Tibial nerve (tissue), 4 donors: ENCODE measurements at regions not wholly inside any gene's neighbourhood (a gene's known extent, or its start where the extent isn't known, plus 50 kb on each side); places are given as distances from the start of the nearest gene placed in this dataset.

ENCODE experiments used
- DNase-seq, 2 donors: peaks; one replicate each; pipeline ENCODE4 v3.0.0-alpha.2; 2019; ENCODE audit warnings: low spot score in 2 of 2
- H3K27ac ChIP-seq, 4 donors: fragments of 200-600 bp; sonication (generic) in 3 of 4; one replicate each; pipeline ENCODE4 v1.5.1; 2017 to 2019; ENCODE audit warnings: mild to moderate bottlenecking in 1 of 4
- H3K27me3 ChIP-seq, 2 donors: fragments of 200-600 bp; sonication (generic) in 1 of 2; one replicate each; pipeline versions ENCODE4 v1.5.1 to v1.6.0; 2017 to 2019
- H3K36me3 ChIP-seq, 3 donors: fragments of 200-600 bp; sonication (generic); one replicate each; pipeline ENCODE4 v1.5.1; 2018 to 2019
- H3K4me1 ChIP-seq, 4 donors: fragments of 200-600 bp; sonication (generic) in 3 of 4; one replicate each; pipeline ENCODE4 v1.5.1; 2017 to 2019
- H3K4me3 ChIP-seq, 4 donors: fragments of 200-600 bp; sonication (generic) in 3 of 4; one replicate each; pipeline ENCODE4 v1.5.1; 2017 to 2019; ENCODE audit warnings: mild to moderate bottlenecking in 1 of 4, moderate library complexity in 1 of 4
- H3K9me3 ChIP-seq, 4 donors: fragments of 200-600 bp; sonication (generic) in 3 of 4; one replicate each; pipeline ENCODE4 v1.5.1; 2017 to 2019
- EP300 ChIP-seq, 2 donors: sonication (generic); formaldehyde crosslinking; IDR thresholded peaks; one replicate each; pipeline ENCODE4 v1.6.1; 2017; ENCODE audit warnings: antibody characterized with exemption in 2 of 2, mild to moderate bottlenecking in 1 of 2
- POLR2A ChIP-seq, 2 donors: fragments of 450-650 bp; IDR thresholded peaks; one replicate each; pipeline ENCODE4 v1.6.1; 2017; ENCODE audit warnings: antibody characterized with exemption in 2 of 2, mild to moderate bottlenecking in 2 of 2, moderate library complexity in 2 of 2
- WGBS, 2 donors: methylation state at CpG; one replicate each; pipeline ENCODE4 v1.1.5; 2018; 5-methylcytosine and 5-hydroxymethylcytosine counted together
- TF ChIP-seq, protein P1 (sequence below), 5 experiments: fragments of 200-600 bp in 3 of 5; fragments of 450-650 bp in 2 of 5; sonication (generic) in 3 of 5; IDR thresholded peaks; one replicate each; pipeline ENCODE4 v1.5.1; 2016 to 2019; ENCODE audit warnings: antibody characterized with exemption in 5 of 5, mild to moderate bottlenecking in 3 of 5, moderate library complexity in 2 of 5

DNA sequence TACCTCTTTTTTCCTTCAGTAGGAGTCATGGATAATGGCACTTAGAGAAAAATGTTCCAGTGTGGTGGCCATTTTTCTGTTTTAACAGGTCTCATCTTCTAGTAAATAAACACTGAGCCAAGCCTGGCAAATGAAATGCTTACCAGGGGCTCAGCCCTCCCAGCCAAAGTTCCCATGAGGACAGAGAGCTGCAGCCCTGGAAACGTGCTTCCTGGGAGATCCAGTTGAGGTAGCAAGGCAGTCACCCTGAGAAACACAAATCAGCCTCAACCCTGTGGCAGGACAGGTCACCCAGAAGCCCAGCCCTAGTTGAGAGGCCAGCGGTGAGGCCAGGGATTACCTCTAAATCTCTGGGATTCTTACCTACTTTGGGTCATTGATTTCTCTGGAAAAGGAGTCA, 140.1 kb downstream of the LNPK start:
- H3K27me3 ChIP-seq: no peaks in the 10 kb centered on the region
- no peaks in the 10 kb centered on the region for H3K36me3 ChIP-seq
- no peaks in the 10 kb centered on the region for H3K9me3 ChIP-seq
- no peak overlapping the region for H3K27ac ChIP-seq
- WGBS, 2 donors: 53 to 54% methylated on average over 2 of the region's 2 CpGs
- TF ChIP-seq POLR2A (IDR thresholded peaks at IDR 0.05): no peak
- TF ChIP-seq, protein P1, sequence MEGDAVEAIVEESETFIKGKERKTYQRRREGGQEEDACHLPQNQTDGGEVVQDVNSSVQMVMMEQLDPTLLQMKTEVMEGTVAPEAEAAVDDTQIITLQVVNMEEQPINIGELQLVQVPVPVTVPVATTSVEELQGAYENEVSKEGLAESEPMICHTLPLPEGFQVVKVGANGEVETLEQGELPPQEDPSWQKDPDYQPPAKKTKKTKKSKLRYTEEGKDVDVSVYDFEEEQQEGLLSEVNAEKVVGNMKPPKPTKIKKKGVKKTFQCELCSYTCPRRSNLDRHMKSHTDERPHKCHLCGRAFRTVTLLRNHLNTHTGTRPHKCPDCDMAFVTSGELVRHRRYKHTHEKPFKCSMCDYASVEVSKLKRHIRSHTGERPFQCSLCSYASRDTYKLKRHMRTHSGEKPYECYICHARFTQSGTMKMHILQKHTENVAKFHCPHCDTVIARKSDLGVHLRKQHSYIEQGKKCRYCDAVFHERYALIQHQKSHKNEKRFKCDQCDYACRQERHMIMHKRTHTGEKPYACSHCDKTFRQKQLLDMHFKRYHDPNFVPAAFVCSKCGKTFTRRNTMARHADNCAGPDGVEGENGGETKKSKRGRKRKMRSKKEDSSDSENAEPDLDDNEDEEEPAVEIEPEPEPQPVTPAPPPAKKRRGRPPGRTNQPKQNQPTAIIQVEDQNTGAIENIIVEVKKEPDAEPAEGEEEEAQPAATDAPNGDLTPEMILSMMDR (IDR thresholded peaks at IDR 0.05): no peak
- no peak for TF ChIP-seq EP300 (IDR thresholded peaks at IDR 0.05)
- no peak overlapping the region for H3K4me3 ChIP-seq
- no peaks in the 10 kb centered on the region for H3K4me1 ChIP-seq
- no peak for DNase-seq

DNA sequence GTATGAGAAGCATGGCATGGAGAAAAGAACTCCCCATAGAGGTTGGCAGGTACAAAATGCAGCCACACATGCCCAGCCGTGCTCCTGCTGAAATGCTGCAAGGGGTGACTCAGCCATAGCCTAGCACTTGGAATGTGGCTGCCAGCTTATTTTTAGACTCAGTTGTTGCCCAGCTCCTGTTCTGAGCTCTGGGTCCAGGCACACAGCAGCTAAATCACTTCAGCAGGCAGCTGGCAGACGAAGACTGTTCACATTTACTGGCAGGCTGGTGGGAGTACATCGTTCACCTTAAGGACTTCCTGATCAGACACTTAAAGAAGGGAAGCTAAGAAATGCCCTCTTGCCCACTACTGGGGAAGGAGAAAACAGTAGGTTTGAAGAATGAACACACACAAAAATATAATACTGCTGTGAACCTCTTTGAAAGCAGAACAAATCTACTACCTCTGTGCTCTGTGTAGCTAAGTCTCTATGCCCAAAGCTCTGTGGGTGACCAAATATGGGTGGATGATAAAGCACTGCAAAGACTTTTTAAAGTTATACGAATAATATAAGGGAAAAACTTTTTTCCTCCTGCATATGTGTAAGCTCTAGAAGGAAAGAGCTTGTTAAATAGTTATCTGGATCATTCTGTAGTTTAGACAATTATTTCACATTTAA, 146.1 kb downstream of the LNPK start:
- Histone ChIP-seq H3K36me3 (no peaks in the 10 kb centered on the region), H3K4me3 (no peak overlapping the region), H3K27ac (no peak overlapping the region), H3K4me1 (no peaks in the 10 kb centered on the region), H3K27me3 (no peaks in the 10 kb centered on the region), H3K9me3 (no peaks in the 10 kb centered on the region)
- 46 to 55% methylated on average over 4 of the region's 4 CpGs for WGBS, 2 donors
- TF ChIP-seq POLR2A (IDR thresholded peaks at IDR 0.05): no peak
- TF ChIP-seq, protein P1 (IDR thresholded peaks at IDR 0.05): no peak
- TF ChIP-seq EP300 (IDR thresholded peaks at IDR 0.05): no peak
- no peak for DNase-seq

DNA sequence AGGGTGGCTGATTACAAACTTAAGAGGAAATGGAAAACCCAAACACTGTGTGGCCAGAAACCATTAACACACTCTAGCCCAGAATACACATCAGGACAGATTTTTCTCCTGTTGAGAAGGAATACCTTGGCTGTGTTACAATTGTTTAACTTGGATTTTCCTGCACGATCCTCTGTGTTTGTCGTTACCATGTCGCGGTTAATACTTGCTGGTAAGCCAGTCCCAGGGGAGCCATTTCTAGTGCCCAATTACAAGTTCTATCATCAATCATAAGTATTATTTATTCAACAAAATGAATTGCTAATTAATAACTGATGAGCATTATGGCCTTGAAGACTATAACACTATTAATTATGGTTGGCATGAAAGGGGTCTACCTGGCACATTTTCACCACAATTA, 146.8 kb downstream of the LNPK start:
- 59 to 82% methylated on average over 4 of the region's 4 CpGs for WGBS, 2 donors
- no peak overlapping the region for H3K4me3 ChIP-seq
- no peaks in the 10 kb centered on the region for H3K27me3 ChIP-seq
- TF ChIP-seq, protein P1 (IDR thresholded peaks at IDR 0.05): no peak
- TF ChIP-seq POLR2A (IDR thresholded peaks at IDR 0.05): no peak
- no peak for TF ChIP-seq EP300 (IDR thresholded peaks at IDR 0.05)
- no peaks in the 10 kb centered on the region for H3K36me3 ChIP-seq
- no peaks in the 10 kb centered on the region for H3K9me3 ChIP-seq
- H3K4me1 ChIP-seq: no peaks in the 10 kb centered on the region
- H3K27ac ChIP-seq: no peak overlapping the region
- no peak for DNase-seq

DNA sequence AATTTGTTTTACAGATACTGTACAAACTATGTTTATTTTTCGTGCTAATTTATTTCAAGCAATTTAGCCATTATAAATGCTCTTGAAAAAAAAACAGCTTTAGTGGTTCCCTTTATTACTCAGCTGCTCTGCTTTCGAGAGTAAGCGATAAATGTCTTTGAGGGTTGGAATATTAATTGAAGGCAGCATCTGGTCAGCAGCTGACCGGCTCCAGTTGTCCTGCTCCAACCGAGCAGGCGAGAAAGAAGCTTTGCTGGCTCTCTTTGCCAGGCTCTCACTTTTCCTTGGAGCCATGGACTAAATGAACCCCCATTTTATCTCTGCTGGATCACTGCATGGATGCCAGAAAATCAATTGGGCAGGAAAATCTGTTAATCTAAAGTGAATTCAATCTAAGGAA, 147.4 kb downstream of the LNPK start:
- Histone ChIP-seq H3K4me3 (no peak overlapping the region), H3K36me3 (no peaks in the 10 kb centered on the region), H3K27ac (no peak overlapping the region), H3K27me3 (no peaks in the 10 kb centered on the region), H3K9me3 (no peaks in the 10 kb centered on the region), H3K4me1 (no peaks in the 10 kb centered on the region)
- TF ChIP-seq, protein P1 (IDR thresholded peaks at IDR 0.05): no peak
- TF ChIP-seq EP300 (IDR thresholded peaks at IDR 0.05) (no peak), POLR2A (IDR thresholded peaks at IDR 0.05) (no peak)
- 65 to 66% methylated on average over 6 of the region's 6 CpGs for WGBS, 2 donors
- DNase-seq: no peak

DNA sequence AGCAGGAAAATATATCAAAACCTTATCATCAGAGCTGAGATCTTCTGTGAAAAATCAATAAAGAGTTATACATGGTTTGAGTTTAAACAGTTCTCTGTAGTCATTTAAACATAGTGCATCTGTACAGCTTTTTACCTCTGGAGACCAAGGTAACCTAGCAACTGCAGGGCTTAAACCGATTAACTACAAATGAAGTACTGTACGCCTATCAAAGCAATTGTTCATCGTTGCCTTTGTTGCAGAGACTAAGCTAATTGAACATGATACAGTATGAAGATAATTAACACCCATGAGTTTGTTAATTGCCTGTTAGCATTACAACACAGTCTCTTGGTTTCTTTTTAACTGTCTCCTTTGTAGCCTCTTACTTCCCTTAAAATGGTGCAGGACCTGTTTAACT, 147.9 kb downstream of the LNPK start:
- Histone ChIP-seq H3K9me3 (no peaks in the 10 kb centered on the region), H3K27me3 (no peaks in the 10 kb centered on the region), H3K36me3 (no peaks in the 10 kb centered on the region), H3K4me1 (no peaks in the 10 kb centered on the region), H3K4me3 (no peak overlapping the region), H3K27ac (no peak overlapping the region)
- DNase-seq: no peak
- WGBS, 2 donors: 52 to 57% methylated on average over 3 of the region's 3 CpGs
- TF ChIP-seq EP300 (IDR thresholded peaks at IDR 0.05): no peak
- no peak for TF ChIP-seq POLR2A (IDR thresholded peaks at IDR 0.05)
- TF ChIP-seq, protein P1 (IDR thresholded peaks at IDR 0.05): no peak
